ENCODE measurements at regions not wholly inside any gene's neighbourhood (a gene's known extent, or its start where the extent isn't known, plus 50 kb on each side); places are given as distances from the start of the nearest gene placed in this dataset.

- Mint-ChIP-seq H3K36me3 (ENCODE audit: low read depth) (0 out of 2 replicates have a peak, but pooled peaks cover 4% of the 10 kb centered on the region), H3K27ac (no peak overlapping the region)
Measured at GRCh38 chr18:32621034-32621433, 150.4 kb upstream of the GAREM1 start.

GRCh38 chr18:32618546-32618945 lies 147.9 kb upstream of the GAREM1 start:
- no peak for DNase-seq
- TF ChIP-seq CTCF (IDR thresholded peaks at IDR 0.05) = no peak
- H3K9me3 Mint-ChIP-seq = peaks cover 57% of the 10 kb centered on the region
- H3K27ac Mint-ChIP-seq = no peak overlapping the region
- H3K4me3 Mint-ChIP-seq = no peak overlapping the region
- no peaks in the 10 kb centered on the region for H3K36me3 Mint-ChIP-seq (ENCODE audit: low read depth)
- H3K4me1 Mint-ChIP-seq (ENCODE audit: low read depth) = no peaks in the 10 kb centered on the region
- H3K27me3 Mint-ChIP-seq (ENCODE audit: insufficient read depth) = no peaks in the 10 kb centered on the region

More at GRCh38 chr18:32621034-32621433, 150.4 kb upstream of the GAREM1 start:
- Mint-ChIP-seq H3K27me3 (ENCODE audit: insufficient read depth) (peaks cover under 1% of the 10 kb centered on the region; the same call in 1 of the 2 replicates), H3K4me3 (no peak overlapping the region), H3K4me1 (ENCODE audit: low read depth) (no peaks in the 10 kb centered on the region), H3K9me3 (peaks cover 54% of the 10 kb centered on the region)
- no peak for DNase-seq
- TF ChIP-seq CTCF (IDR thresholded peaks at IDR 0.05) = no peak

- TF ChIP-seq CTCF (IDR thresholded peaks at IDR 0.05) = no peak
- Mint-ChIP-seq H3K4me3 (no peak overlapping the region), H3K9me3 (peaks cover 33% of the 10 kb centered on the region), H3K27ac (no peak overlapping the region), H3K4me1 (ENCODE audit: low read depth) (no peaks in the 10 kb centered on the region), H3K36me3 (ENCODE audit: low read depth) (no peaks in the 10 kb centered on the region; the same call in 1 of the 2 replicates), H3K27me3 (ENCODE audit: insufficient read depth) (no peaks in the 10 kb centered on the region)
- no peak for DNase-seq
Measured at GRCh38 chr18:32613821-32614220, 143.1 kb upstream of the GAREM1 start.

- Mint-ChIP-seq H3K36me3 (ENCODE audit: low read depth) (no peaks in the 10 kb centered on the region; the same call in 1 of the 2 replicates), H3K4me3 (no peak overlapping the region), H3K27me3 (ENCODE audit: insufficient read depth) (no peaks in the 10 kb centered on the region), H3K4me1 (ENCODE audit: low read depth) (no peaks in the 10 kb centered on the region), H3K27ac (no peak overlapping the region), H3K9me3 (peaks cover 35% of the 10 kb centered on the region)
- TF ChIP-seq CTCF (IDR thresholded peaks at IDR 0.05) = no peak
- no peak for DNase-seq
Measured at GRCh38 chr18:32612651-32613050, 142.0 kb upstream of the GAREM1 start.

GRCh38 chr18:32610176-32610575 lies 139.5 kb upstream of the GAREM1 start:
- H3K27ac Mint-ChIP-seq = no peak overlapping the region
- H3K4me3 Mint-ChIP-seq = no peak overlapping the region
- no peak for TF ChIP-seq CTCF (IDR thresholded peaks at IDR 0.05)
- DNase-seq = no peak
- H3K4me1 Mint-ChIP-seq (ENCODE audit: low read depth) = no peaks in the 10 kb centered on the region
- no peaks in the 10 kb centered on the region for H3K27me3 Mint-ChIP-seq (ENCODE audit: insufficient read depth)
- H3K9me3 Mint-ChIP-seq = peaks cover 26% of the 10 kb centered on the region
- H3K36me3 Mint-ChIP-seq (ENCODE audit: low read depth) = no peaks in the 10 kb centered on the region; the same call in 1 of the 2 replicates

- no peaks in the 10 kb centered on the region for H3K27me3 Mint-ChIP-seq (ENCODE audit: insufficient read depth)
- TF ChIP-seq CTCF (IDR thresholded peaks at IDR 0.05) = no peak
- peaks cover 41% of the 10 kb centered on the region for H3K9me3 Mint-ChIP-seq
- no peaks in the 10 kb centered on the region; the same call in 1 of the 2 replicates for H3K36me3 Mint-ChIP-seq (ENCODE audit: low read depth)
- no peak overlapping the region for H3K27ac Mint-ChIP-seq
- H3K4me3 Mint-ChIP-seq = no peak overlapping the region
- H3K4me1 Mint-ChIP-seq (ENCODE audit: low read depth) = no peaks in the 10 kb centered on the region
- no peak for DNase-seq
Measured at GRCh38 chr18:32607816-32608215, 137.1 kb upstream of the GAREM1 start.

All from HFFc6 (cell line).